H9 (cell line): ENCODE measurements at regions not wholly inside any gene's neighbourhood (a gene's known extent, or its start where the extent isn't known, plus 50 kb on each side); places are given as distances from the start of the nearest gene placed in this dataset.

Source experiments
- DNase-seq: peaks from one replicate; pipeline ENCODE4 v3.0.0-alpha.2; 2017
- H2AFZ ChIP-seq: one replicate; pipeline ENCODE4 v1.6.1; 2013; ENCODE audit warnings: mild to moderate bottlenecking, low read length, control low read depth, moderate library complexity
- H2AK5ac ChIP-seq: 2 replicates; pipeline ENCODE4 v1.6.1; 2013; ENCODE audit warnings: low read length, control low read depth, mixed read lengths; ENCODE audit not compliant: insufficient read length
- H2BK120ac ChIP-seq: one replicate; pipeline ENCODE4 v1.6.1; 2013; ENCODE audit warnings: low read depth, mild to moderate bottlenecking, low read length, control low read depth, inconsistent platforms; ENCODE audit not compliant: poor library complexity, severe bottlenecking
- H2BK12ac ChIP-seq: 2 replicates; pipeline ENCODE4 v1.6.1; 2013; ENCODE audit warnings: low read length, control low read depth, mixed read lengths, low read depth; ENCODE audit not compliant: insufficient read length
- H2BK15ac ChIP-seq: 2 replicates; pipeline ENCODE4 v1.6.1; 2013; ENCODE audit warnings: low read depth, low read length, control low read depth
- H2BK20ac ChIP-seq: one replicate; pipeline ENCODE4 v1.6.1; 2013; ENCODE audit warnings: low read depth, mild to moderate bottlenecking, low read length, control low read depth, inconsistent platforms; ENCODE audit not compliant: poor library complexity, severe bottlenecking
- H2BK5ac ChIP-seq: 2 replicates; pipeline ENCODE4 v1.6.1; 2013; ENCODE audit warnings: low read length, control low read depth, mixed read lengths; ENCODE audit not compliant: insufficient read length
- H3K14ac ChIP-seq: 2 replicates; pipeline ENCODE4 v1.6.1; 2013; ENCODE audit warnings: low read length, control low read depth; ENCODE audit not compliant: insufficient read depth
- H3K18ac ChIP-seq: 2 replicates; pipeline ENCODE4 v1.6.1; 2013; ENCODE audit warnings: low read depth, mild to moderate bottlenecking, mixed read lengths, low read length, control low read depth; ENCODE audit not compliant: insufficient read length
- H3K23ac ChIP-seq: 2 replicates; pipeline ENCODE4 v1.6.1; 2013; ENCODE audit warnings: low read length, control low read depth, mixed read lengths, low read depth; ENCODE audit not compliant: insufficient read length
- H3K23me2 ChIP-seq: 2 replicates; pipeline ENCODE4 v1.6.1; 2013; ENCODE audit warnings: low read depth, mild to moderate bottlenecking, mixed read lengths, low read length, control low read depth; ENCODE audit not compliant: insufficient read length, poor library complexity, severe bottlenecking
- H3K27ac ChIP-seq: 2 replicates; pipeline ENCODE4 v1.5.1; 2013; ENCODE audit warnings: low read length, control low read depth, mixed read lengths, low read depth; ENCODE audit not compliant: insufficient read length
- H3K27me3 ChIP-seq: 2 replicates; pipeline ENCODE4 v1.6.1; 2013; ENCODE audit warnings: low read length, control low read depth, inconsistent platforms; ENCODE audit not compliant: insufficient read depth
- H3K4ac ChIP-seq: 2 replicates; pipeline ENCODE4 v1.6.1; 2013; ENCODE audit warnings: low read depth, mild to moderate bottlenecking, control low read depth, inconsistent platforms, low read length, moderate library complexity
- H3K4me1 ChIP-seq: 2 replicates; pipeline ENCODE4 v1.6.1; 2013; ENCODE audit warnings: low read length, control low read depth, inconsistent platforms; ENCODE audit not compliant: insufficient read depth
- H3K4me2 ChIP-seq: 2 replicates; pipeline ENCODE4 v1.6.1; 2013; ENCODE audit warnings: low read length, control low read depth, mixed read lengths; ENCODE audit not compliant: insufficient read length, insufficient read depth
- H3K56ac ChIP-seq: 2 replicates; pipeline ENCODE4 v1.6.1; 2013; ENCODE audit warnings: low read depth, mild to moderate bottlenecking, mixed read lengths, low read length, control low read depth; ENCODE audit not compliant: insufficient read length
- H3K79me1 ChIP-seq: 2 replicates; pipeline ENCODE4 v1.6.1; 2013; ENCODE audit warnings: low read depth, mild to moderate bottlenecking, moderate library complexity, low read length, control low read depth, inconsistent platforms; ENCODE audit not compliant: insufficient read depth, poor library complexity, severe bottlenecking
- H3K79me2 ChIP-seq: 2 replicates; pipeline ENCODE4 v1.6.1; 2013; ENCODE audit warnings: low read length, control low read depth, inconsistent platforms; ENCODE audit not compliant: insufficient read depth
- H3K9ac ChIP-seq: 2 replicates; pipeline ENCODE4 v1.6.1; 2013; ENCODE audit warnings: low read length, control low read depth, mixed read lengths; ENCODE audit not compliant: insufficient read length; ENCODE audit errors: extremely low read depth
- H3K9me3 ChIP-seq: one replicate; pipeline ENCODE4 v1.6.1; 2013; ENCODE audit warnings: low read depth, low read length, inconsistent platforms; ENCODE audit not compliant: control insufficient read depth
- H3T11ph ChIP-seq: one replicate; pipeline ENCODE4 v1.6.1; 2013; ENCODE audit warnings: mild to moderate bottlenecking, low read length, control low read depth, inconsistent platforms
- H4K20me1 ChIP-seq: one replicate; pipeline ENCODE4 v1.6.1; 2013; ENCODE audit not compliant: control insufficient read depth, insufficient read length, insufficient read depth
- H4K5ac ChIP-seq: 2 replicates; pipeline ENCODE4 v1.6.1; 2013; ENCODE audit warnings: low read depth, mild to moderate bottlenecking, mixed read lengths, low read length, control low read depth; ENCODE audit not compliant: insufficient read length
- H4K8ac ChIP-seq: replicated peaks from 2 replicates; pipeline ENCODE4 v1.6.1; 2013; ENCODE audit warnings: low read length, control low read depth, mixed read lengths, low read depth; ENCODE audit not compliant: insufficient read length
- H4K91ac ChIP-seq: 2 replicates; pipeline ENCODE4 v1.6.1; 2013; ENCODE audit warnings: low read depth, mild to moderate bottlenecking, moderate library complexity, mixed read lengths, low read length, control low read depth; ENCODE audit not compliant: insufficient read length
- H3K27ac Mint-ChIP-seq, 3 experiments: 2 replicates in 2 of 3; 3 replicates in 1 of 3; pipeline ENCODE4 v1.8.0; 2020 to 2021; ENCODE audit warnings: mixed read lengths in 3 of 3, mild to moderate bottlenecking in 1 of 3, moderate library complexity in 1 of 3
- H3K27me3 Mint-ChIP-seq: 2 replicates; pipeline ENCODE4 v1.8.0; 2021; ENCODE audit warnings: low read depth, mild to moderate bottlenecking, moderate library complexity, mixed read lengths
- H3K36me3 Mint-ChIP-seq, 3 experiments: 2 replicates in 2 of 3; 3 replicates in 1 of 3; pipeline ENCODE4 v1.8.0; 2020 to 2021; ENCODE audit warnings: low read depth in 3 of 3, mixed read lengths in 3 of 3; ENCODE audit not compliant: insufficient read depth in 1 of 3
- H3K4me1 Mint-ChIP-seq, 2 experiments: 2 replicates each; pipeline ENCODE4 v1.8.0; 2020; ENCODE audit warnings: mixed read lengths in 2 of 2
- H3K4me3 Mint-ChIP-seq, 2 experiments: 2 replicates in 1 of 2; 3 replicates in 1 of 2; pipeline ENCODE4 v1.8.0; 2020 to 2021; ENCODE audit warnings: mild to moderate bottlenecking in 2 of 2, mixed read lengths in 2 of 2, moderate library complexity in 1 of 2
- H3K9me3 Mint-ChIP-seq, 2 experiments: 2 replicates in 1 of 2; 3 replicates in 1 of 2; pipeline ENCODE4 v1.8.0; 2020; ENCODE audit warnings: mild to moderate bottlenecking in 2 of 2, mixed read lengths in 2 of 2, moderate library complexity in 1 of 2
- WGBS: extraction: QIAGEN DNeasy Blood & Tissue Kit; methylation state at CpG from one replicate; pipeline ENCODE4 v1.1.7; 2013; ENCODE audit warnings: missing lambda C conversion rate, low lambda C conversion rate, mixed read lengths; ENCODE audit not compliant: insufficient read length; ENCODE audit errors: extremely low coverage; 5-methylcytosine and 5-hydroxymethylcytosine counted together
- TF ChIP-seq, protein P1 (sequence below): fragments of 200-600 bp; sonication (generic); conservative IDR thresholded peaks from 3 replicates; pipeline ENCODE4 v1.8.0; 2021; ENCODE audit warnings: antibody characterized with exemption, mild to moderate bottlenecking

DNA sequence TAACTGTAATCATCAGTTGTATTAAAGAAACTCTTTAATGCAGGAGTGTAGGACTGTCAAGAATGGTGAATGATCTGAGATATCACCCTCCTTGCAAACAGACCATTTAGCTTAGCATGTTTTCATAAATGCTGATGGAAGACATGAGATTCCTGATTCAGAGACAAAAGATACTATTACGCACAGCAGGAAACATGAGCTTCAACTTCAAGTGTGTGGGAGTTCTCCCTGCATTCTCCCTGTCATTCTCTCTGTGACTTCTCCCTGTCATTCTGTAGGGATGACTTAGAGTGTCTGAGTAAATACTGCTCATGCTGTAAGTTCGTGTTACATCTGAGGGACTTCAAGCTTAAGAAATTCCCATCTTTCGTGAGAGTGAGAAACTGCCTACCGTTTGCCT lies 866.0 kb upstream of the PRKX start:
- Histone ChIP-seq H3K4ac (no peak overlapping the region), H3K79me2 (no peaks in the 10 kb centered on the region), H2BK20ac (no peak overlapping the region), H3K9ac (no peak overlapping the region), H3K4me2 (no peak overlapping the region), H2BK12ac (no peak overlapping the region), H4K91ac (no peak overlapping the region), H3K27me3 (no peaks in the 10 kb centered on the region), H2BK15ac (no peak overlapping the region), H3K14ac (no peak overlapping the region), H3K4me1 (no peaks in the 10 kb centered on the region), H2BK120ac (no peak overlapping the region), H3K9me3 (no peaks in the 10 kb centered on the region), H3T11ph (no peak overlapping the region), H4K20me1 (no peaks in the 10 kb centered on the region), H3K23me2 (no peaks in the 10 kb centered on the region), H2AFZ (no peak overlapping the region), H3K27ac (no peak overlapping the region), H4K5ac (no peak overlapping the region), H4K8ac (no peak overlapping the region), H2AK5ac (no peak overlapping the region), H3K79me1 (no peaks in the 10 kb centered on the region), H3K18ac (no peak overlapping the region), H3K23ac (no peak overlapping the region), H2BK5ac (no peak overlapping the region), H3K56ac (no peak overlapping the region)
- Mint-ChIP-seq H3K9me3 (peaks cover 0 to under 1% of the 10 kb centered on the region in 2 experiments; a peak in 3 of 5 replicates), H3K4me1 (peaks cover 0 to 8% of the 10 kb centered on the region in 2 experiments; a peak in 2 of 4 replicates), H3K27me3 (no peaks in the 10 kb centered on the region; the same call in 1 of the 2 replicates), H3K4me3 (no peak overlapping the region), H3K36me3 (no peaks in the 10 kb centered on the region), H3K27ac (no peak overlapping the region)
- no peak for DNase-seq
- no CpG with 5 or more reads among the region's 4 CpGs for WGBS
- TF ChIP-seq, protein P1, sequence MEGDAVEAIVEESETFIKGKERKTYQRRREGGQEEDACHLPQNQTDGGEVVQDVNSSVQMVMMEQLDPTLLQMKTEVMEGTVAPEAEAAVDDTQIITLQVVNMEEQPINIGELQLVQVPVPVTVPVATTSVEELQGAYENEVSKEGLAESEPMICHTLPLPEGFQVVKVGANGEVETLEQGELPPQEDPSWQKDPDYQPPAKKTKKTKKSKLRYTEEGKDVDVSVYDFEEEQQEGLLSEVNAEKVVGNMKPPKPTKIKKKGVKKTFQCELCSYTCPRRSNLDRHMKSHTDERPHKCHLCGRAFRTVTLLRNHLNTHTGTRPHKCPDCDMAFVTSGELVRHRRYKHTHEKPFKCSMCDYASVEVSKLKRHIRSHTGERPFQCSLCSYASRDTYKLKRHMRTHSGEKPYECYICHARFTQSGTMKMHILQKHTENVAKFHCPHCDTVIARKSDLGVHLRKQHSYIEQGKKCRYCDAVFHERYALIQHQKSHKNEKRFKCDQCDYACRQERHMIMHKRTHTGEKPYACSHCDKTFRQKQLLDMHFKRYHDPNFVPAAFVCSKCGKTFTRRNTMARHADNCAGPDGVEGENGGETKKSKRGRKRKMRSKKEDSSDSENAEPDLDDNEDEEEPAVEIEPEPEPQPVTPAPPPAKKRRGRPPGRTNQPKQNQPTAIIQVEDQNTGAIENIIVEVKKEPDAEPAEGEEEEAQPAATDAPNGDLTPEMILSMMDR, result no peak
